Peyer's patch (tissue), 4 donors: ENCODE measurements at regions not wholly inside any gene's neighbourhood (a gene's known extent, or its start where the extent isn't known, plus 50 kb on each side); places are given as distances from the start of the nearest gene placed in this dataset.

Source experiments
- DNase-seq, 3 donors: peaks; one replicate each; pipeline ENCODE4 v3.0.0-alpha.2; 2017 to 2019
- H3K27ac ChIP-seq, 4 donors: fragments of 200-600 bp; sonication (generic); one replicate each; pipeline ENCODE4 v1.5.1; 2016 to 2019
- H3K27me3 ChIP-seq, 2 donors: fragments of 200-600 bp; sonication (generic); one replicate each; pipeline ENCODE4 v1.5.1; 2019
- H3K36me3 ChIP-seq, 3 donors: fragments of 200-600 bp; sonication (generic); one replicate each; pipeline ENCODE4 v1.5.1; 2016 to 2019
- H3K4me1 ChIP-seq, 4 donors: fragments of 200-600 bp; sonication (generic); one replicate each; pipeline ENCODE4 v1.5.1; 2016 to 2019
- H3K4me3 ChIP-seq, 4 donors: fragments of 200-600 bp; sonication (generic); 1 replicate in 3 of 4; 2 replicates in 1 of 4; pipeline ENCODE4 v1.5.1; 2016 to 2019; ENCODE audit warnings: mild to moderate bottlenecking in 1 of 4
- H3K9me3 ChIP-seq, 4 donors: fragments of 200-600 bp; sonication (generic); one replicate each; pipeline ENCODE4 v1.5.1; 2016 to 2019; ENCODE audit warnings: mild to moderate bottlenecking in 1 of 4
- POLR2A ChIP-seq, 2 donors: fragments of 450-650 bp; IDR thresholded peaks; one replicate each; pipeline ENCODE4 v1.5.1; 2017; ENCODE audit warnings: antibody characterized with exemption in 2 of 2, mild to moderate bottlenecking in 2 of 2, moderate library complexity in 2 of 2
- TF ChIP-seq, protein P1 (sequence below), 6 experiments: fragments of 450-650 bp in 4 of 6; fragments of 200-600 bp in 2 of 6; sonication (generic) in 1 of 6; IDR thresholded peaks; one replicate each; pipeline ENCODE4 v1.5.1; 2017 to 2019; ENCODE audit warnings: antibody characterized with exemption in 6 of 6, mild to moderate bottlenecking in 3 of 6, moderate library complexity in 1 of 6

DNA sequence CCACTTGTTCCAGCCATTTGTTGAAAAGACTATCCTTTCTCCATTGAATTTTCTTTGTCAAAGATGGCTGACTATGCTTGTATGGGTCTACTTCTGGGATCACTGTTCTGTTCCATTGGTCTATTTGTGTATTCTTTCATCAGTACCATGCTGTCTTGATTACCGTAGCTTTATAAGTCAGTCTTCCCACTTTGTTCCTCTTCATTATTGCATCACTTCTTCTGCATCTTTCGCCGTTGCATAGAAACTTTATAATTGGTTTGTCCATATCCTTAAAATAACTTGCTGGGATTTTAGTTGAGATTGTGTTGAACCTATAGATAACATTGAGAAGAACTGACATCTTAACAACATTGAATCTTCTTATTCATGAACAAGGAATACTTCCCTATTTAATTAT is 598.8 kb downstream of the TBC1D22A start:
- TF ChIP-seq, protein P1, sequence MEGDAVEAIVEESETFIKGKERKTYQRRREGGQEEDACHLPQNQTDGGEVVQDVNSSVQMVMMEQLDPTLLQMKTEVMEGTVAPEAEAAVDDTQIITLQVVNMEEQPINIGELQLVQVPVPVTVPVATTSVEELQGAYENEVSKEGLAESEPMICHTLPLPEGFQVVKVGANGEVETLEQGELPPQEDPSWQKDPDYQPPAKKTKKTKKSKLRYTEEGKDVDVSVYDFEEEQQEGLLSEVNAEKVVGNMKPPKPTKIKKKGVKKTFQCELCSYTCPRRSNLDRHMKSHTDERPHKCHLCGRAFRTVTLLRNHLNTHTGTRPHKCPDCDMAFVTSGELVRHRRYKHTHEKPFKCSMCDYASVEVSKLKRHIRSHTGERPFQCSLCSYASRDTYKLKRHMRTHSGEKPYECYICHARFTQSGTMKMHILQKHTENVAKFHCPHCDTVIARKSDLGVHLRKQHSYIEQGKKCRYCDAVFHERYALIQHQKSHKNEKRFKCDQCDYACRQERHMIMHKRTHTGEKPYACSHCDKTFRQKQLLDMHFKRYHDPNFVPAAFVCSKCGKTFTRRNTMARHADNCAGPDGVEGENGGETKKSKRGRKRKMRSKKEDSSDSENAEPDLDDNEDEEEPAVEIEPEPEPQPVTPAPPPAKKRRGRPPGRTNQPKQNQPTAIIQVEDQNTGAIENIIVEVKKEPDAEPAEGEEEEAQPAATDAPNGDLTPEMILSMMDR (IDR thresholded peaks at IDR 0.05): no peak
- no peak for TF ChIP-seq POLR2A (IDR thresholded peaks at IDR 0.05)
- no peaks in the 10 kb centered on the region for H3K27me3 ChIP-seq
- H3K27ac ChIP-seq: no peak overlapping the region
- H3K4me3 ChIP-seq: no peak overlapping the region
- H3K36me3 ChIP-seq: no peaks in the 10 kb centered on the region
- peaks cover 0 to 9% (median 2%) of the 10 kb centered on the region in 4 donors for H3K9me3 ChIP-seq
- no peak for DNase-seq
- H3K4me1 ChIP-seq: no peaks in the 10 kb centered on the region

DNA sequence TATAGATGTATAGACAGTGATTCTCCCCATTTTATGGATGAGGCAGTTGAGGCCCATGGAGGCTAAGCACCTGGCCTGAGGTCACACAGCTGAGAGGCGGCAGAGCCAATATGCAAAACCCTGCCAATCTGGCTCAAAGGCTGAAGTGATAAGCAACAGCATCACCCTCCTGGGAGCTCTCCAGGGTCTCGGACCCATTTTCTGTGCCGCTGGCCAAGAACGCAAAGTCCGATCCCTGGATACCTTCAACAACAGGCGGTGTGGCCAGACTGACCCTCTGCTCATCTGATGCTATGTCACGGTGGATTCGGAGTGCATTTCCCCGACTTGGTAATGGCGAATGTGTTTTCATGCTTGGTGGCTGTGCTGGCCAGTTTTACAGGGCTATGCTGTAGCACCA is 595.0 kb downstream of the TBC1D22A start:
- peaks cover 0 to 9% (median 0%) of the 10 kb centered on the region in 4 donors for H3K9me3 ChIP-seq
- no peak overlapping the region for H3K27ac ChIP-seq
- no peaks in the 10 kb centered on the region for H3K4me1 ChIP-seq
- H3K36me3 ChIP-seq: no peaks in the 10 kb centered on the region
- no peak overlapping the region for H3K4me3 ChIP-seq
- no peak for TF ChIP-seq POLR2A (IDR thresholded peaks at IDR 0.05)
- TF ChIP-seq, protein P1 (IDR thresholded peaks at IDR 0.05): no peak
- no peak for DNase-seq
- no peaks in the 10 kb centered on the region for H3K27me3 ChIP-seq

DNA sequence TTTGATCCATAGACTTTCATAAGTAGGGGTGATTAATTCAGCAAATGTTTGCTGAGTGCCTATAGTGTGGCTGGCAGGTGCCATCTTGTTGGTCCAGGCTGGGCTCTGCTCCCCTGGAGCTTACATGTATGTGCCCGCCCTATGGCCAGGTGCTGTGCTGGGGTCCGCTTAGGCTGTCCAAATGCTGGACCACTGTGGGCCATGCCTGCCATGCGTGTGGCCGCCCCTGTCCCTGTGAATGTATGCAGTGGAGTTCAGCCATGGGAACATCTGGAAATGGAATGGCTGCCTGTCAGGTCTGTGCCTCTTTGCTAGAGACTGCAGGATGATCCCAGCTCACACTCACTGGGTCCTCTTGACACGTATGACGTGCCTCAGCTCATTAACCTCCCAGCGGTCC is 594.6 kb downstream of the TBC1D22A start:
- no peak overlapping the region for H3K27ac ChIP-seq
- H3K27me3 ChIP-seq: no peaks in the 10 kb centered on the region
- no peak overlapping the region for H3K4me3 ChIP-seq
- no peak for DNase-seq
- peaks cover 0 to 9% (median 0%) of the 10 kb centered on the region in 4 donors for H3K9me3 ChIP-seq
- H3K4me1 ChIP-seq: no peaks in the 10 kb centered on the region
- TF ChIP-seq POLR2A (IDR thresholded peaks at IDR 0.05): no peak
- TF ChIP-seq, protein P1 (IDR thresholded peaks at IDR 0.05): no peak
- H3K36me3 ChIP-seq: no peaks in the 10 kb centered on the region

DNA sequence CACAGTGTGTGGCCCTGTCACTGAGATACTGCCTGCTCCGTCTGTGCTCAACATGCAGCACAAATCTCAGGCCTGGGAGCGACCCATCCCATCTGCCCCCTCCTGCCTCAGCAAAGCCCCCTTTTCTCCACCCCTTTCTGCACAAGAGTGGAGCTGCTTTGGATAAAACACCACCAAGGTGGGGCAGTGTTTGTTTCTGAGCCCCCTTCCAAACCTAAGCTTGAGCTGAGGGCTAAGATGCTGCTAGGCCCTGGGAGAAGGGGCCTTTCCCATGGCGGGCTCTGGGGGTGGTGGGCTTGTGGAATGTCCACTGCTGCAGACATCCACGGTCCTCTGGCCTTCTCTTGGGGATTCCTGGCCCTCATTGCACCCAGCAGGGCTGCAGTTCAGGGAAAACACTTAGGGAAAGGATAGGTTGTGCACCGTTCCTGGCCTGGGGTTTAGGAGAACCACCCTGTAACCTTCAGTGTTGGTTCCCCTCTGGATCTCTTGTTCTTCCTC is 594.1 kb downstream of the TBC1D22A start:
- no peak overlapping the region for H3K4me3 ChIP-seq
- no peaks in the 10 kb centered on the region for H3K27me3 ChIP-seq
- no peak for DNase-seq
- H3K9me3 ChIP-seq: peaks cover 0 to 4% (median 0%) of the 10 kb centered on the region in 4 donors
- no peaks in the 10 kb centered on the region for H3K36me3 ChIP-seq
- H3K4me1 ChIP-seq: no peaks in the 10 kb centered on the region
- no peak for TF ChIP-seq POLR2A (IDR thresholded peaks at IDR 0.05)
- TF ChIP-seq, protein P1 (IDR thresholded peaks at IDR 0.05): no peak
- no peak overlapping the region for H3K27ac ChIP-seq

DNA sequence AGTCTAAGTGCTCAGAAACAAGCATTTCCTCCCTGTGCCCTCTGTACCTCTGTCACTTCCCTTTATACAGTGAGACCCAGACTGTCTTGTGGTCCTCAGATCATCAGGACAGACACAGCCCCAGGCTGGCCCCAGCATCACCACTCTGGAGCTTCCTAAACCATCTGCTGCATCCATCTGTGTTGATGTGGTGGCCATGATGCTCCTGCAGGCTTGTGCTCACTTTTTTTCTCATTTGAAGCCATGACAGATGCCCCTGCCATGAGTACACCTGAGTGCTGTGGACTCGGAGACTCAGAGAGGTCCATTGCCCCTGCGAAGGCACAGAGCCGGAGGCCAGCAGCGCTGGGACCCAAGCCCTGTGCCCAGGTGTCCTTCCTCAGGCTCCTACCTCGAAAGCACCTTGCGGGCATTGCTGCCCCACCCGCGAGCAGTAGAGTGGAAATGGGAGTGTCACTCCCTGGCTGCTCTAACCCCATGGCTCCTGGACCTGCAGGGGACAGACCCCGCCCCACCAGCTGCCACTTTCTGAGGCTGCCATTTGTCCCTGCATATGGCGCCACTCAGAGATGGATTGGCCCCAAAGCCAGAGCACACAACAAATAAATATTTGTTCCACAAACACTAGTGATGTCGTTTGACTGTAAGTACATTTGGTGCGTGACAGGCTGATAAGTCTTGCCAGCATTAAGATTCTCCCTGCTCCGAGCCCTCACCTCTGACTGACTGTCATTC is 593.5 kb downstream of the TBC1D22A start:
- no peak overlapping the region for H3K27ac ChIP-seq
- no peak for DNase-seq
- no peak for TF ChIP-seq POLR2A (IDR thresholded peaks at IDR 0.05)

DNA sequence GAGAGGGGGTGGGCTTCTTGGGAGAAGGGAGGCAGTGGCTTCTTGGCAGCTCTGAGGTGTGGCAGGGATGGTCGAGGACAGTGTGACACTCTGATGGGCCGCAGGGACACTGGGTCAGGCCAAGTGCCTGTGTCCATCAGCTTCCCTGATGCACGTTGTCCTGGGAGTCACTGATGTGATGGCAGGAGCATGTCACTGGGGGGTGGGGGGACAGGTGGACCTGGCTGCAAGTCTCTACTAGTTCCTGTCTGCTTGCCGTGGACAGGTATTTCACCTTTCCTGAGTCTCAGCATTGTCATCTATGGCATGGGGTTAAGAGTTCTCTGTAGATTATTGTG is 592.9 kb downstream of the TBC1D22A start:
- H3K36me3 ChIP-seq: no peaks in the 10 kb centered on the region
- no peak for TF ChIP-seq POLR2A (IDR thresholded peaks at IDR 0.05)
- TF ChIP-seq, protein P1 (IDR thresholded peaks at IDR 0.05): no peak
- H3K4me1 ChIP-seq: no peaks in the 10 kb centered on the region
- H3K27ac ChIP-seq: no peak overlapping the region
- H3K4me3 ChIP-seq: no peak overlapping the region
- H3K9me3 ChIP-seq: no peaks in the 10 kb centered on the region
- DNase-seq: no peak
- no peaks in the 10 kb centered on the region for H3K27me3 ChIP-seq

More for the DNA sequence above, 593.5 kb downstream of the TBC1D22A start:
- Histone ChIP-seq H3K4me1 (no peaks in the 10 kb centered on the region), H3K4me3 (no peak overlapping the region), H3K27me3 (no peaks in the 10 kb centered on the region), H3K36me3 (no peaks in the 10 kb centered on the region), H3K9me3 (no peaks in the 10 kb centered on the region)
